MCF 10A (cell line): ENCODE measurements at regions not wholly inside any gene's neighbourhood (a gene's known extent, or its start where the extent isn't known, plus 50 kb on each side); places are given as distances from the start of the nearest gene placed in this dataset.

Experiments used
- BruUV-seq: library from RNA; stranded (reverse); fragments of 400-500 nt; replicated peaks from 2 replicates; lab custom pipeline; 2021; lab: Mats Ljungman, UMichigan
- CTCF ChIA-PET: fragments of 300-600 bp; sonication (Branson Sonifier 250); formaldehyde crosslinking; extraction: SDS; loops from one replicate; lab custom pipeline; 2021; ENCODE audit warnings: antibody characterized with exemption, inconsistent platforms; lab: Yijun Ruan, JAX
- POLR2A ChIA-PET: fragments of 300-600, 350-650 bp; sonication (Branson Sonifier 250); formaldehyde crosslinking; extraction: SDS; loops from one replicate; lab custom pipeline; 2020; ENCODE audit warnings: antibody characterized with exemption, inconsistent platforms; lab: Yijun Ruan, JAX
- DNase-seq: peaks from one replicate; pipeline ENCODE4 v3.0.0-alpha.2; 2018; ENCODE audit not compliant: unreplicated experiment
- H3K27ac Mint-ChIP-seq: one replicate; pipeline ENCODE4 v1.8.0; 2022; ENCODE audit warnings: mild to moderate bottlenecking, low read depth, mixed read lengths; ENCODE audit not compliant: unreplicated experiment
- H3K27me3 Mint-ChIP-seq: one replicate; pipeline ENCODE4 v1.8.0; 2022; ENCODE audit warnings: mixed read lengths; ENCODE audit not compliant: insufficient read depth, unreplicated experiment
- H3K36me3 Mint-ChIP-seq: one replicate; pipeline ENCODE4 v1.8.0; 2022; ENCODE audit warnings: mild to moderate bottlenecking, moderate library complexity, mixed read lengths; ENCODE audit not compliant: insufficient read depth, unreplicated experiment
- H3K4me1 Mint-ChIP-seq: one replicate; pipeline ENCODE4 v1.8.0; 2022; ENCODE audit warnings: mixed read lengths; ENCODE audit not compliant: insufficient read depth, unreplicated experiment
- H3K4me3 Mint-ChIP-seq: one replicate; pipeline ENCODE4 v1.8.0; 2022; ENCODE audit warnings: mild to moderate bottlenecking, moderate library complexity, mixed read lengths; ENCODE audit not compliant: unreplicated experiment
- H3K9me3 Mint-ChIP-seq: one replicate; pipeline ENCODE4 v1.8.0; 2022; ENCODE audit warnings: mixed read lengths; ENCODE audit not compliant: unreplicated experiment
- CTCF ChIP-seq: fragments of 200-600 bp; IDR thresholded peaks from one replicate; pipeline ENCODE4 v1.8.0; 2022; ENCODE audit warnings: antibody characterized with exemption, mild to moderate bottlenecking; ENCODE audit not compliant: unreplicated experiment
- intact Hi-C: fragments of 100-400 bp; cut with micrococcal nuclease; formaldehyde crosslinking; loops from 2 replicates; pipeline ENCODE4 v1.14.1; 2022

GRCh38 chr20:55472704-55473103 lies 532.6 kb downstream of the CBLN4 start:
- H3K4me3 Mint-ChIP-seq: no peak overlapping the region
- H3K4me1 Mint-ChIP-seq: no peaks in the 10 kb centered on the region
- intact Hi-C loops: no loop called here
- ChIA-PET POLR2A (no interaction called here), CTCF (no interaction called here)
- DNase-seq: no peak
- H3K27me3 Mint-ChIP-seq: no peaks in the 10 kb centered on the region
- peaks cover 15% of the 10 kb centered on the region for H3K9me3 Mint-ChIP-seq
- H3K27ac Mint-ChIP-seq: no peak overlapping the region
- no TSS peak for BruUV-seq
- H3K36me3 Mint-ChIP-seq: no peaks in the 10 kb centered on the region
- TF ChIP-seq CTCF: no peak

- TF ChIP-seq CTCF: no peak
- ChIA-PET CTCF (no interaction called here), POLR2A (no interaction called here)
- no peak for DNase-seq
- BruUV-seq: no TSS peak
- Mint-ChIP-seq H3K4me1 (no peaks in the 10 kb centered on the region), H3K36me3 (no peaks in the 10 kb centered on the region), H3K9me3 (peaks cover 20% of the 10 kb centered on the region), H3K4me3 (no peak overlapping the region), H3K27ac (no peak overlapping the region), H3K27me3 (no peaks in the 10 kb centered on the region)
- intact Hi-C loops: no loop called here
Measured at GRCh38 chr20:55471052-55472006, 534.0 kb downstream of the CBLN4 start.

- H3K27me3 Mint-ChIP-seq: no peaks in the 10 kb centered on the region
- H3K9me3 Mint-ChIP-seq: peaks cover 26% of the 10 kb centered on the region
- no peak overlapping the region for H3K4me3 Mint-ChIP-seq
- no TSS peak for BruUV-seq
- intact Hi-C loops: no loop called here
- no peak for DNase-seq
- ChIA-PET CTCF (no interaction called here), POLR2A (no interaction called here)
- no peak for TF ChIP-seq CTCF
- no peaks in the 10 kb centered on the region for H3K36me3 Mint-ChIP-seq
- no peak overlapping the region for H3K27ac Mint-ChIP-seq
- H3K4me1 Mint-ChIP-seq: no peaks in the 10 kb centered on the region
Measured at GRCh38 chr20:55469074-55469473, 536.2 kb downstream of the CBLN4 start.

GRCh38 chr20:55461519-55461918 lies 543.8 kb downstream of the CBLN4 start:
- CTCF ChIA-PET: no interaction called here
- no TSS peak for BruUV-seq
- no peak for TF ChIP-seq CTCF
- POLR2A ChIA-PET: interaction anchor here (0.6 kb wide), 1 partner anchor 458 kb away, joined by 3 read pairs; no protein-coding TSS in a partner anchor
- Mint-ChIP-seq H3K9me3 (peaks cover 13% of the 10 kb centered on the region), H3K4me3 (no peak overlapping the region), H3K27ac (no peak overlapping the region), H3K36me3 (no peaks in the 10 kb centered on the region), H3K27me3 (no peaks in the 10 kb centered on the region), H3K4me1 (no peaks in the 10 kb centered on the region)
- no peak for DNase-seq
- intact Hi-C loops: no loop called here
